Peyer's patch (tissue), 4 donors: ENCODE measurements at regions not wholly inside any gene's neighbourhood (a gene's known extent, or its start where the extent isn't known, plus 50 kb on each side); places are given as distances from the start of the nearest gene placed in this dataset.

Source experiments
- POLR2A ChIP-seq, 2 donors: fragments of 450-650 bp; IDR thresholded peaks; one replicate each; pipeline ENCODE4 v1.5.1; 2017; ENCODE audit warnings: antibody characterized with exemption in 2 of 2, mild to moderate bottlenecking in 2 of 2, moderate library complexity in 2 of 2
- TF ChIP-seq, protein P1 (sequence below), 6 experiments: fragments of 450-650 bp in 4 of 6; fragments of 200-600 bp in 2 of 6; sonication (generic) in 1 of 6; IDR thresholded peaks; one replicate each; pipeline ENCODE4 v1.5.1; 2017 to 2019; ENCODE audit warnings: antibody characterized with exemption in 6 of 6, mild to moderate bottlenecking in 3 of 6, moderate library complexity in 1 of 6

DNA sequence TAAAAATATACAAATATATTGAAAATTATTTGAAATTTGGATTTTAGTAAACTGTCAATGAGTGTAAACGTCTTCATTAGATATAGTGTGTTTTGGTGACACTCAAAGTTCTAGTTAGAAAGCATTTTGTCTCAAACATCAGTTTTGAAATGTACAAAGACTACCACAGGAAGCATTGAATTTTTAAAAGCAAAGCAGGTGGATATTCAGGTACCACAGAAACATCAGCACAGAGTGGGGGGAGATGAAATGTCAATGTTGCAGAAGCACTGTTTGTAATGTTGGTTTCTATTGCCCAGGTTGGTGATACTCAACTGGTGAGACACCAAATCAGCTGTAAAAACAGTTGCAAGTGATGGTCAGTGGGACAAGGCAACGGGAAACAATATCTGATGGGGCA, 136.5 kb upstream of the ITGA4 start:
- TF ChIP-seq, protein P1, sequence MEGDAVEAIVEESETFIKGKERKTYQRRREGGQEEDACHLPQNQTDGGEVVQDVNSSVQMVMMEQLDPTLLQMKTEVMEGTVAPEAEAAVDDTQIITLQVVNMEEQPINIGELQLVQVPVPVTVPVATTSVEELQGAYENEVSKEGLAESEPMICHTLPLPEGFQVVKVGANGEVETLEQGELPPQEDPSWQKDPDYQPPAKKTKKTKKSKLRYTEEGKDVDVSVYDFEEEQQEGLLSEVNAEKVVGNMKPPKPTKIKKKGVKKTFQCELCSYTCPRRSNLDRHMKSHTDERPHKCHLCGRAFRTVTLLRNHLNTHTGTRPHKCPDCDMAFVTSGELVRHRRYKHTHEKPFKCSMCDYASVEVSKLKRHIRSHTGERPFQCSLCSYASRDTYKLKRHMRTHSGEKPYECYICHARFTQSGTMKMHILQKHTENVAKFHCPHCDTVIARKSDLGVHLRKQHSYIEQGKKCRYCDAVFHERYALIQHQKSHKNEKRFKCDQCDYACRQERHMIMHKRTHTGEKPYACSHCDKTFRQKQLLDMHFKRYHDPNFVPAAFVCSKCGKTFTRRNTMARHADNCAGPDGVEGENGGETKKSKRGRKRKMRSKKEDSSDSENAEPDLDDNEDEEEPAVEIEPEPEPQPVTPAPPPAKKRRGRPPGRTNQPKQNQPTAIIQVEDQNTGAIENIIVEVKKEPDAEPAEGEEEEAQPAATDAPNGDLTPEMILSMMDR (IDR thresholded peaks at IDR 0.05): no peak
- TF ChIP-seq POLR2A (IDR thresholded peaks at IDR 0.05): no peak
